Smooth muscle cell of the brain vasculature (primary cell): ENCODE measurements at regions not wholly inside any gene's neighbourhood (a gene's known extent, or its start where the extent isn't known, plus 50 kb on each side); places are given as distances from the start of the nearest gene placed in this dataset.

Source experiments
- DNase-seq: peaks from one replicate; pipeline ENCODE4 v3.0.0-alpha.2; 2012; ENCODE audit warnings: low read depth, low spot score

DNA sequence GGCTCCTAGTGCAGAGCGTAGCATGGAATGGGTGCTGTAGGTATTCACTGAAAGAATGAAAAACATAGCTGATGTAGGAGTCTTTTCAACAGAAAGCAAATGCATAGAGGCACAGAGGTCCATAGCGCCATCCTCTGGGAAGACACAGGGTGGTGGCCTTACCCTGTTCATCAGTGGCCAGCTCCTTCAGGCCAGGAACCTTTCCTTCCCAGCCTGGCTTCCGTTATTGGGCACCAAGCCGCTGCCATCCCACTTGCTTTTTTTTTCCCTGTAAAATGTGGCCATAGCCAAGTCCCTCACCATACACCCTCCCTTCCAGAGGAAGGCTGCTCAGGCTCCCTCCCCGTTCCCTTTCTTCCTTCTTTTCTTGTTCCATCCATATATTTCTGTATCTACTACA, 118.1 kb downstream of the ZNF621 start:
- no peak for DNase-seq

DNA sequence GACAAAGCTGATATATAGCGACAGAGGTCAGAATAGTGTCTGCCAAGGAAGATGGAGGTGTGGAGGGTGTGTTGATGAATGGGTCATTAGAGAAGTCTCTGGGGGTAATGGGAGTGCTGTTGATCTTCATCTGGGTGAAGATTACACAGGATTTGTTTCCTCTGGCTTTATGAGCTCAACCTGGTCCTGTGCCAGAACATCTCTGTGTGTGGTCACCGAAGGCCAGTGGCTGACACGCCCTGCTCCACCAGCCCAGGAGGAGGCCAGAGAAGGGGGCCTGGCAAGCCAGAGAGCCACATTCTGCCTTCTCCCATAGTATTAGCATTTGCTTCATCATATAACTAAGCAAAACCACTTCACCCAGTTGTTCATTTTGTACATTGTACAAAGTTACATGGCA, 121.1 kb downstream of the ZNF621 start:
- DNase-seq = peak; percentile 1

DNA sequence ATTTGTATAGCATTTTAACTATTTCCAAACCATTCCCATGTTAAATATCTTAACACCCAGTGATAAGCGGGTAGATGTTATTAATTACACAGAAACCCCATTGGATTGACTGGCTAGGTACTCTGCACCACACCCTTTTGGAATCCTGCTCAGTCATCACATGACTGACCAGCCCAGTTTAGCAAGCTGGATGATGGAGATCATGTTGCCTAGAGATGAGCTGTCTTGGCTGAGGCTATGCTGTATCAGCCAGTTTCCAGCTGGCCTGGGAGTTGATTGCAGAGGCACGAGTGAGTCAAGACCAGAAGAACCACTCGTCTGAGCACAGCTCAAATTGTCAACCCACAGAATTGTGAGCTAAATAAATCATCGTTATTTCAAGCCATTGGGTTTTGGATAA, 124.6 kb downstream of the ZNF621 start:
- DNase-seq = no peak

DNA sequence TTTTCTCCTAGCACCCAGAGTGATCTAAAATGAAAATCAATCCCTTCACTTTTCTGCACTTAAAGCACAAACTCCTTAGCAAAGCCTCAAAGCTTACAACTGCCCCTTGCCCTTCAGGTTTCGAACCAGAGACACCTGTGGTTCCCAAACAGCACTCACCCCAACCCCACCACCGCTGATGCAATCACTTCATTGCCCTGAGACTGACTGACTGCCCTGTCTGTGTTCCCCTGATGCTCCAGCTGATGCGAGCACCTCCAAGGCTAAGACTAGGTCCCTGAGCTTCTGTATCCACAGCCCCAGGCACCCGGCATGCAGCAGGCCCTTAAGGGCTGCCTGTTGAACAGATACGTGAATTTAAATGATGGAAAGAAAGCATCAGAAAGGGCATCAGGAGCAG, 127.3 kb downstream of the ZNF621 start:
- DNase-seq = no peak

DNA sequence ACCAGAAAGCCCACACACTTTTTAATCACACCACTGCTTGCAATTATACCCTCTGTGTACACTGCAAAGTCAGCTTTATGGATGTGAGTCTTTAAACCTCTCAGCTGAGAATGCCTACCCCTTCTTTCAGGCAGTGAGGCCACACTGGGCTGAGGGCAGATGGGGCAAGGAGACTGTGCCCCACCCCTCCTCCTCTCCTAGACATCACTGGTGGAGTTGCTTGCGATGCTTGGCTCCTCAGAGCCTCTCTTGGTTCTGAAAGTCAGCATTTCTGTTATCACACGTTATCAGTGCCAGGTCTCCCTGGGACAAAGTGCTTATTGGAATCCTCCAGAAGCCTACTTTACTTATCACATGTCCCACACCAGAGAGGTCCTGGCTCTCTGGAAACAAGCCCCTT, 128.2 kb downstream of the ZNF621 start:
- no peak for DNase-seq

DNA sequence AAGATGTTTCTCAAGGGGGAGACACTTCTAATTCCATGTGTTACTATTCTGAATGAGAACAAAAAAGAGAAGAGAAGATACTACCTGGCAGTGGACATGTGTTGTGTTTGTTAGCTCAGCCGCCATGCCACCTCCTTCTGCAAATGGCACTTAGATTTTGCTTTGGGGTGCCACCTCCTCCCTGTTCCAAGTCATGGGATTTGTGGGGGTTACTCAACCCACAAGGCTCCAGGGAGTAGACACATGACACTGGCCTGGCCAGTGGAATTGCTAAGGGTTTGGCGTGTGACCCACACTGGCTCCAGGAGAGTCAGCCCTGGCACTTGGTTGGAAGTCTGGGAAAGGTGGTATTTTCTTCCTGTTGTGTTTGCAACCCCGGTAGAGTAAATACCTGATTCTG, 129.1 kb downstream of the ZNF621 start:
- DNase-seq = no peak

DNA sequence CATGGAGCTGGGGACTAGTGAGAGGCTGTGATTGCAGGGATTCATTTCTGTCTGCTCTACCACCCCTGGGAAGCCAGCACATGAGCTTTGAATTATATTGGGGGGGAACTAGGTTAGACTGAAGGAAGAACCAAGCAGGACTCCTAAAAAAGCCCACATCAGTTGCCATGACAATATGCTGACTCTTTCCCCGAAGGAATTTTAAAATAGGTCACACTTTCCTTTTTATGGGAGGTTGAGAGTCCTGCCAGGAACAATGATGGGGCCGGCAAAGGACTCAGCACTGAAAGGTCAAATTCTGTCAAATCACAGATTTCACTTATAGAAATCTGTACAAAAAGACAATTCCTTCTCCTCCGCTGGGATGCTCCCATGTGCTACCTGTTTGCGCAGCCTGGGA, 130.8 kb downstream of the ZNF621 start:
- no peak for DNase-seq

DNA sequence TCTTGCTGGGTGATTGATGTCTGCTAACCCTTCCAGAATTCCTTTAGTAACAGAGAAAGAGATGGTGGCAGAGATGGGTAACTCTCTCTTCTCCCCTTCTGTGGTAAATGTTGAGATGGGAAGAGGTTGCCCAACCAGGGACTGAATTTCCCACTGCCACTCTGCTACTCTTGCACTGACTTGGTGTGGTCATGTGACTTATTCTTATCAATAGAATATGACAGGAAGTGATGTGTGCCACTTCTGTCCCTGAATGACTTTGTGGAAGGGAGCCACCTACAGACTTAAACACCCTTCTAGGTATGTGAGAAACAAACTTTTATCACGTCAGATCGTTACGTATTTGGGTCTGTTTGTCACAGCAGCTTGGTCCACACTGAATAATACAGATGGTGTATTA, 132.9 kb downstream of the ZNF621 start:
- DNase-seq = no peak

DNA sequence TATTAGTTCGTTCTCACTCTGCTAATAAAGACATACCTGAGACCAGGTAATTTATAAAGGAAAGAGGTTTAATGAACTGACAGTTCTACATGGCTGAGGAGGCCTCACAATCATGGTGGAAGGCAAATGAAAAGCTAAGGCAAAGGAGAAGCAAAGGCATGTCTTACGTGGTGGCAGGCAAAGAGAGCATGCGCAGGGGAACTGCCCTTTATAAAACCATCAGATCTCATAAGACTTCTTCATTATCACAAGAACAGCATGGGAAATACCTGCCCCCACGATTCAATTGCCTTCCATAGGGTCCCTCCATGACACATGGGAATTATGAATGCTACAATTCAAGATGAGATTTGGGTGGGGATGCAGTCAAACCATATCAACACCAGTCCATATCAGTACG, 133.5 kb downstream of the ZNF621 start:
- DNase-seq = no peak

DNA sequence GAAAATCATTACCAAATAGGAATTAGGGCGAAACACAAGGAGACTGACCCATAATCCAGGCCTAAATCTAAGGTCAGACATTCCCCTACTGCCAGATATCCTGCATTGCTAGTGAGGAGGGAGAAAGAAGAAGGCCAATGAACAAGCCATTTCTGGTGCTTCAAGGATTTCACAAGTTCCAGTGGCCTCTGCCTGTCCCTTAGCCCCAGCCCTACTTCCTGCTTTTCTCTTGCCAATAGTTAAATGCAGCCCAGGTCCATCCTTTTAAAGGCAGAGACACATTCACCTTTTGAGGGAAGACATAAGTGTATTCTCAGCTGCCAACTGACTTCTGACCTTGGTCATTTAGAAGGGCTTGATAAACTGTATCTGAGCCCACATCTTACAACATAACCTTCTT, 135.8 kb downstream of the ZNF621 start:
- no peak for DNase-seq

DNA sequence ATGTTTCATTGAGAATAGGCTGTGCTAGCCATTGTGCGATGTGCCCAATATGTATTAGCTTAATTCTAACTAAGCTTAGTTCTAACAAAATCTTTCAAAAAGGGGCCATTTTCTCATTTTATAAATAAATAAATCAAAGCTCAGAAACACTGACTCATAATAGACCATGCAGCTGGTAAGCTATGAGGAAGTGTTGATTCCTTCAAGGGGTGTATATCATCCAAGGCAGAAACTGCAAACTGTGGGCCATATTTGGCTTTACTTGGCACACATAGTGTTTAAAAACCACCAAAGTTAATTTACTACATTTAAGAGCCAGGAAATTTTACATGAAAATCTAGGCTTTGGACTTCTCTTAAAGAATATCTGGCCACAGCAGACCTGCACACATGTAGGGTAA, 136.5 kb downstream of the ZNF621 start:
- DNase-seq = no peak

DNA sequence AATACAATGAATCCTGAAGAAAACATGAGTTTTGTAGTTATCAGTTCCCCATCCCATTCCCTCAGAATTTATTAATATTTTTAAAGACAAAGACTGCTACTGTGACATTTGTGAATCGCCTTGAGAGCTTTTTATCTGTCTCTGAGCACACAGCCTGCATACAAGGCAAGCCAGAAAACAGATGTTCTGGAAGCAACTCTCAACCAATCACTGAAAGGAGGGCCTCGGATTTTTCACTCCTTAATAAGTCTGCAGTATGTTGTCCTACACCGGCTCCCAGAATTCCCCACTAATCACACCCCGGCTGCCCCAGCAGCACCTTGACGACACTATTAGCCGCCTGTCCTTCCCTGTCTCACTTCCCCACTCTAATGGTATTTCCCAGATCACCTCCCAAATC, 138.5 kb downstream of the ZNF621 start:
- DNase-seq = no peak

DNA sequence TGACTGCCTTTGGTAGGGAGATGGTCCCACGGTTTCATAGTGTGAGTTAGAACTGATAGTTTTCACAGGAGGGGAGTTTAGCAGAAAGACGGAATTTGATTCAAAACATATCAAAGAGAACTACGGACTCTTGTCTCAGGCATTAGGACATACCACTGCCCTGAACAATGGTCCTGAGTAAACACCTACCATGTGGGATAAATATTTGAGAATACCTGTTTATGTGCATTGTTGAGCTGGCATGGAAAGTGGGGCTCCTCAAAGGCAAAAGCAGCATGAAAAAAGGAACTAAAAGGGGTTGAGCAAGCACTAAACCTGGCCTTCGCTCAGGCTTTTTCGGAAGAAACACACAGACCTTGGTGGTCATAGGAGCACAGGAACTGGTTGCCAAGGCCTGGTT, 144.4 kb downstream of the ZNF621 start:
- no peak for DNase-seq

DNA sequence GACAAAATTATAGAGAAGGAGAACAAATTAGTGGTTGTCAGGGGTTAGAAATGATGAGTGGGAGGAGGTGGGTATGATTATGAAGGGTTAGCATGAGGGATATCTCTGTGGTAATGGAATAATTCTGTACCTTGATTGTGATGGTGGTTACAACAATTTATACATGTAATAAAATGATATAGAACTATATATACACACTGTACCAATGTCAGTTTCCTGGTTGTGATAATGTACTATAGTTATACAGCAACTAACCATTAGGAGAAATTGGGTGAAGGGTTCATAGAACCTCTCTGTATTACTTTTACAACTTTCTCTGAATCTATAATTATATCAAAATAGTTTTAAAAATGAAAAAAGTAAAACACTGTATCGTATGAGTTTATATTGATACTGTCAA, 148.1 kb downstream of the ZNF621 start:
- DNase-seq = no peak

DNA sequence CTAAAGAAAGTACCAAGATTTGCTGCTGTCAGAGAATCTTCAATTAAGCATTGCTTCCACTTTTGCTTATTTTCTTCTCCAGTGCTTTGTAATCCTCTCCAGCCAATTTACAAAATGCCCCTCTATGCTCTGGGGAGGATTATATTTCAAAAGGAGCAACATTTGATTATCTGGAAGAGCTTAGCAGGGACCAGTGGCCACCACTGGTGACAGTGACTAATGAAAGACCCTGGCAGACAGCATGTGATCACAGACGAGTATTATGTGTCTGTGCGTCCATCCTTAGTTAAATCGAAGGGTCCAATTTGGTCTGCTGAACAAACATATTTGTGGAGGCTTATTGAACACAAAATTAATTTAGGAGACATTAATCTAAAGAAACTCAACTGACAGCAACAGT, 152.6 kb downstream of the ZNF621 start:
- DNase-seq = no peak

DNA sequence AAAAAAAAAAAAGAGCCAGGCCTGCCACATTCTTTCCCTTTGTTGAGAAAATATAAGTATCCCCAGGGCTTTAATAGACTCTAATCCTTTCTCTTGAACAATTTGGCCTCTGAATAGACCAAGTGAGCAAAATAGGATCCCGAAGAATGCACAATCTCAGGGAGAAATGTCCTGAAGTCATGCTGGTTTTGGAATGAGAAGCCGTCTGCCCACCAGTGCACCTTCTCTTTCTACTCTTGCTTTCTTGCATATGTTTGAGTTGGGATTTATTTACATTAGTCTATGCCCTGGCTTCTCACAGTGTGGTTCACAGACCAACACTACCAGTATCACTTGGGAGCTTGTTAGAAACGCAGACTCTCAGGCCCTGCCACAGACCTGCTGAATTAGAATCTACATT, 153.0 kb downstream of the ZNF621 start:
- no peak for DNase-seq

DNA sequence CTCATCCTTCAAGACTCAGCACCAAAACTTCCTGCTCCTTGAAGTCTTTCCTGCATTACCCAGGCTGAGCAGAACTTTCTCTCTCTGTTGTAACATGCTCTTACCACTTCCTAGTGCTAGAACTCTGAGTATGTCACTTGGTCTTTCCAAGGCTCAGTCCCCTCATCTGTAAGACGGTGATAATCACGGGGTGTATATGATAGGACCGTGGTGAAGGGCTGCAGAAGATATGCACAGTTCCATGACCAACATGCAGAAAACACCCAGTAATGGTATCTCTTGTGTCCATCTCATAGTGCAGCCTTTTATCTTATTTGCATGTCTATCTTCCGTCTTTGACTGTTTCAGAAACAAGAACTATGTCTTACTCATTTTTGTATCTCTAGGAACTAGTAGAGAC, 154.5 kb downstream of the ZNF621 start:
- no peak for DNase-seq

DNA sequence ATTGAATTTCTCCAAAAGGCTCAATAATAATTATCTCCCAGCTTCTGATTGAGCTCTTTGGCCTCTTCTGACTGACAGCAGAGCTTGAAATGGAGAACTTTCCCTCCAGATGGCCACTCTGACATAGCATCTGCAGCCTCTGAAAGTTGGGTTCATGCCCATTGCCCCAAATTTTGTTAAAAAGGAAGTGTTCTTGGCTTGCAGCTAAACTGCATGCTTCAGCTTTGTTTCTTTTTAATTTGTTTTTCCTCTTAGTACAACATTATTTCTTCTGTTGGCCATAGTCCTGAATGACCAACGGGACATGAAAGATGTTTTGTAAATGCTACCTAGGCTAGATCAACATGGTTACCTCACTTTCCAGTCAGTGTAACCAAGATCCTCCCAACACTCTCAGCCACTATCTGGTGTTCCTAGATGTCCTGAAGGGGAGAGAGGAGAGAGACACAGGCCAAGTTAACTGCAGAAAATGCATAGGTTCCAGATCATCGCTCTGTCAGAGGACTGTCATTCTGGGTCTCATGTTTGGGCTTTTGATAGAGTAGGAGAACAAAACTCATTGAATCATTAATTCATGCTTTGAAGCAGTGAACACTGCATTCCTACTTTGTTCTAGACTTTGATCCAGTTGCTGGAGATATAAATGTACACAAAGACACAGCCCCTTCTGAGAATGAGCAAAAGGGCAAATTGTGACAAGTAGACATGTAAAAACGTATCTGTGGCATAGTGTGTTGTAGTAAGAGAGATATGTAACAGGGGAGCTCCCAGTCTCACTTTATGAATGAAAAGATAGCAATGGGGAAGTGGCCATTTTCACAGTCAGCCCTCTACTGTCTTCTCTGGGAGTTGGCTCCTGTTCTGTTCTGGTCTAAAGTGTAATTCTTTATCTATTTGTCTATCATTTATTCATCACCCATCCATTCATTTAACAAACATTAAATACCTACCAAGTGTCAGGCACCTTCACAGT, 156.2 kb downstream of the ZNF621 start:
- no peak for DNase-seq

DNA sequence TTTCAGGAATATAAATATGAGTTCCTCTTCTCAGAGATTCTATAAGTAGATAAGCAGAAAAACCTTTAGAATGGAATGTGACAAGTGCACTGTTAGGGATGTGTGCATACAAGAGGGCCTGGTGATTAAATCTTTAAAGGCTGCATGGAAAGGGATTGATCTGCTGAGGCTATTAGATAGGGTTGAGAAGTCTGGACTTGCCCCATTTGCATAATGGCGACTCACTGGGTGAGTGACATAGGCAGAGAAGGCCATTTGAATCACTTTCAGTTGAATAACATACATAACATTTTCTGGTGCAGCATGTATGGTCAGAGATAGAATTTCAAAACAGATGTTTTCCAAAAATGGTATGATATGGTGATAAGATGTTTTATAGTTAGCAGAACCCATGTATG, 156.9 kb downstream of the ZNF621 start:
- DNase-seq = no peak

DNA sequence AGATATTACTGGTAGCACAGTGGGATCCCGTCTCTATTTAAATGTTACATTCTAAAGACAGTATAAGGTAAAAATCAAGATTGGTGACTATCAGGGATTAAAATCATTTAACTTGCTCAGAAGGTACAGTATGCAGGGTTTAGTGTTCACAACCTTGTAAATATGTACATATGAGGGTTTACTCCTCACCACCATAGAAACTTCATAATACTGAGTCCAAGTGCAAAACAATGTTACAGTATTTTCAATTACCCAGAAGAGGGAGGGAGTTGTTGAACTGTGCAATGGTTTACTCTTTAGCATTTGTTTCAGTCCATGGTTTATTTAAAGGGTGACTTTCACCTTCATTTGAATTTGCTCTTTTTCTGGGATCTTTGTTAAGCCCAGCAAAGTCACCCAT, 165.1 kb downstream of the ZNF621 start:
- no peak for DNase-seq

DNA sequence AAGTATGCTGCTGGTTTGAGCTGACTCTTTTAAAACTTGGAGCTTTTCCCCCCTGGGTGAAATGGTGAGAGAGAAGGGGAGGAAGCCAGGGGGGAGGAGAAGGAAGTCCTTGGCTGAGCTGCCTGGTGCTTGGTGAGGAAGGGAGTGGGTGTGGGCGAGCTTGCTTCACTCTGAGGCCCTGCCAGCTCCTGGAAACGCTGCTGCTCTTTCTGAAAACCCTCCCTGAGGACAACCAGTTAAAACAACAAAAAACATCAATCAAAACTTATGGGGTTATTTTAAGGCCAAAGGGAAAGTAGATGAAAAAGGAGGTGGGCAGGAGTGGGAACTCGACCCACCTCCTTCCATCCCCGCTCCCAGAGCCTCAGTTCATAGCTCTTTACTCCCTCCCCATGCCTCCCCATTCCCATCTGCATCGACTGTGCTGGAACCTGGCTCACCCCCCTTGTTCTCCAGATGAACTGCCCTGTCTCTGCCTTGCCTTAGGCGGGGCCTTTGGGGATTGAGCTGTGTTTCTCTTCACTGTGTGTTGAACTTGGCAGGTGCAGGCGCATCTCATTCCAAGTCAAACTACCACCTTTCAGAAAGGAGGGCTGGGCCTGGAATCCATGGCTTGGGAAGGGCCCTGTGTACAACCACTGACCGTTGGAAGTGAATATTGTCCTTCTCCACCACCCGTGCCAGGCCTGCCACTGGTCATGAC, 166.1 kb downstream of the ZNF621 start:
- no peak for DNase-seq

DNA sequence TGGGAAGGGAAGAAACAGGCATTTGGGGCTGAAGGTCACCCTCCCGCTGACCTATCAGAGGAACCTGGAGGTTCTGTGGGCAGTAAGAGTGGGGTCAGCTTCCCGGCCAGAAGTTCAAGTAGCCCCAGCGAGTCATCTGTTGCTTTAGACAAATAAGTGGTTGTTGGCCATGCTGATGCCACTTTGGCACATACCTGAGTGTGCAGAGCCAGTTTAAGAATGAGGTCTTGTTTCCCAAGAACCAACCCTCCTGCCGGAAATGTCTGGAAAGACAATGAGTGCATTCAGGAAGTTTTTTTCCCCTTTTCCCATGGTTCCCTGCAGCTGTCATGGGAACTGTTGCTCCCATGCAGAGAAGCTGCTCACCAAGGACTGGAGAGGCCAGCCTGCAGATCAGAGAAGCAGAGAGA, 166.7 kb downstream of the ZNF621 start:
- no peak for DNase-seq

DNA sequence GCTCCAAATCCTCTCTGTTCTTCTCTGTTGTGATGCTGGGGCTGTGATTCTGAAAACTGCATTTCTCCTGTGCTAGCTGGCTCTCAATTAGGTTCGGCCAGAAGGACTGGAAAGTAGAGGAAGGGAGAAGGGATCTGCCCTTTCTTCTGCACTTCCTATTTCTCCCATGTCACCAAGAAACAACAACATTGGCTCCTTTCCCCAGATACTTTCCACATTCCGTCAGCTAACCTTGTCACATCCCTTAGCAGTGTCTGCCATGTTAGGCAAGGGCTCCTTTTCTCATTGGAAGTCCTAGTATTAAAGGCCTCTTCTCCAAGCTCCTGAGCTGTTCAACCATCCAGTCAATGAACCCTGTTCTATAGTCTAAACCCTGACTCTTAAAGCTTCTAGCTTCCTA, 171.1 kb downstream of the ZNF621 start:
- no peak for DNase-seq
